ENCODE measurements at regions not wholly inside any gene's neighbourhood (a gene's known extent, or its start where the extent isn't known, plus 50 kb on each side); places are given as distances from the start of the nearest gene placed in this dataset.

- CTCF ChIA-PET = interaction anchor here (0.5 to 1.1 kb wide), 5 partner anchors 18 to 408 kb away, joined by 3 to 10 read pairs (median 3); no protein-coding TSS in a partner anchor
- H3K27me3 ChIP-seq (replicated peaks; ENCODE audit: insufficient read depth, low read depth, low read length, poor library complexity) = no peaks in the 10 kb centered on the region
- intact Hi-C loops (cut with micrococcal nuclease; ENCODE audit: unreplicated experiment) = loop anchor here (2.0 to 5.0 kb wide), 3 partner anchors 267 to 1712 kb away; partner anchors contain the start of genes CPSF3 and ITGB1BP1
- H3K27ac ChIP-seq (ENCODE audit: low read depth, low read length, poor library complexity, severe bottlenecking) = no peak overlapping the region
- H3K9me3 ChIP-seq (ENCODE audit: low read depth, low read length, poor library complexity, severe bottlenecking) = no peaks in the 10 kb centered on the region
- TF ChIP-seq EZH2 (IDR thresholded peaks at IDR 0.05; ENCODE audit: borderline replicate concordance, low read depth, low read length, poor library complexity, severe bottlenecking) (no peak), CTCF (conservative IDR thresholded peaks at IDR 0.05; ENCODE audit: low read depth, low read length) (peak; percentile 93)
- no peak overlapping the region for H3K4me3 ChIP-seq (ENCODE audit: low read depth, low read length, poor library complexity, severe bottlenecking)
- DNase-seq (ENCODE audit: low spot score) = peak; percentile 82
- H3K36me3 ChIP-seq (ENCODE audit: insufficient read depth, low read length, poor library complexity, severe bottlenecking) = no peaks in the 10 kb centered on the region
- peaks cover 15% of the 10 kb centered on the region for H3K4me1 ChIP-seq (ENCODE audit: insufficient read depth, low read length, poor library complexity, severe bottlenecking)
- POLR2A ChIA-PET (ENCODE audit: low non-redundant PET) = no interaction called here
- no TSS peak for BruUV-seq (replicated peaks)
Observed at GRCh38 chr2:9139491-9140443, 66.8 kb upstream of the ASAP2 start.

GRCh38 chr2:9137379-9138150, 69.0 kb upstream of the ASAP2 start:
- H3K36me3 ChIP-seq (ENCODE audit: insufficient read depth, low read length, poor library complexity, severe bottlenecking) = no peaks in the 10 kb centered on the region
- intact Hi-C loops (cut with micrococcal nuclease; ENCODE audit: unreplicated experiment) = loop anchor here (2.0 to 5.0 kb wide), 2 partner anchors 265 to 1710 kb away; no protein-coding TSS in a partner anchor
- no peaks in the 10 kb centered on the region for H3K27me3 ChIP-seq (replicated peaks; ENCODE audit: insufficient read depth, low read depth, low read length, poor library complexity)
- H3K27ac ChIP-seq (ENCODE audit: low read depth, low read length, poor library complexity, severe bottlenecking) = no peak overlapping the region
- ChIA-PET CTCF (no interaction called here), POLR2A (ENCODE audit: low non-redundant PET) (no interaction called here)
- no peaks in the 10 kb centered on the region for H3K9me3 ChIP-seq (ENCODE audit: low read depth, low read length, poor library complexity, severe bottlenecking)
- TF ChIP-seq CTCF (conservative IDR thresholded peaks at IDR 0.05; ENCODE audit: low read depth, low read length) (no peak), EZH2 (IDR thresholded peaks at IDR 0.05; ENCODE audit: borderline replicate concordance, low read depth, low read length, poor library complexity, severe bottlenecking) (no peak)
- no peak overlapping the region for H3K4me3 ChIP-seq (ENCODE audit: low read depth, low read length, poor library complexity, severe bottlenecking)
- no TSS peak for BruUV-seq (replicated peaks)
- peaks cover 10% of the 10 kb centered on the region for H3K4me1 ChIP-seq (ENCODE audit: insufficient read depth, low read length, poor library complexity, severe bottlenecking)
- DNase-seq (ENCODE audit: low spot score) = no peak

GRCh38 chr2:9135822-9136558, 70.6 kb upstream of the ASAP2 start:
- peaks cover 10% of the 10 kb centered on the region for H3K4me1 ChIP-seq (ENCODE audit: insufficient read depth, low read length, poor library complexity, severe bottlenecking)
- BruUV-seq (replicated peaks) = no TSS peak
- no peak overlapping the region for H3K4me3 ChIP-seq (ENCODE audit: low read depth, low read length, poor library complexity, severe bottlenecking)
- no peak for DNase-seq (ENCODE audit: low spot score)
- H3K9me3 ChIP-seq (ENCODE audit: low read depth, low read length, poor library complexity, severe bottlenecking) = no peaks in the 10 kb centered on the region
- no peaks in the 10 kb centered on the region for H3K36me3 ChIP-seq (ENCODE audit: insufficient read depth, low read length, poor library complexity, severe bottlenecking)
- H3K27me3 ChIP-seq (replicated peaks; ENCODE audit: insufficient read depth, low read depth, low read length, poor library complexity) = no peaks in the 10 kb centered on the region
- CTCF ChIA-PET = no interaction called here
- intact Hi-C loops (cut with micrococcal nuclease; ENCODE audit: unreplicated experiment) = loop anchor here (5.0 kb wide), 1 partner anchor 1709 kb away; no protein-coding TSS in a partner anchor
- TF ChIP-seq EZH2 (IDR thresholded peaks at IDR 0.05; ENCODE audit: borderline replicate concordance, low read depth, low read length, poor library complexity, severe bottlenecking) (no peak), CTCF (conservative IDR thresholded peaks at IDR 0.05; ENCODE audit: low read depth, low read length) (no peak)
- no peak overlapping the region for H3K27ac ChIP-seq (ENCODE audit: low read depth, low read length, poor library complexity, severe bottlenecking)
- POLR2A ChIA-PET (ENCODE audit: low non-redundant PET) = no interaction called here
